ENCODE measurements at regions not wholly inside any gene's neighbourhood (a gene's known extent, or its start where the extent isn't known, plus 50 kb on each side); places are given as distances from the start of the nearest gene placed in this dataset.

DNA sequence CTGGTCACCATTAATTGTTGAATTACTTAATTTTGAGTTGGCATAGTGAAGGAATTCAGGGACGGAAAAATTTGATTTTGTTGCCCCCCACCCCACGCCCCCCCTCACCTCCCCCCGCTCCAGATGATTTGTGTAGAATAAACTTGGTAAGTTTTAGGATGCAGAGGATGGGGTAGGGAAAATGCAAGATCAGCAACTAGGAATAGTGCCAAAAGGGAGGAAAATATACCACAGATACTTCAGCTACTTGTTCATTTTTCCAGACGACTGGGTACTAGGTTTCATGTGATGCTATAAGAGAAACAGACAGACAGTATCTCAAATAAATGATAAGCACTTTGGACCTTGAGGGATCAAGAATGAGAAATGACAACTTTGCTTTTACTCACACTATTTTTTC lies 862.2 kb upstream of the SEMA6A start:
- intact Hi-C loops (cut with DNase I; ENCODE audit: low total_unique reads): no loop called here
- Histone ChIP-seq H3K36me3 (no peaks in the 10 kb centered on the region), H3K27ac (no peak overlapping the region), H3K4me3 (no peak overlapping the region), H3K9me3 (no peaks in the 10 kb centered on the region), H3K27me3 (no peaks in the 10 kb centered on the region), H3K4me1 (no peaks in the 10 kb centered on the region)
- 68 to 83% (median 76%) methylated on average over 4 of the region's 4 CpGs for WGBS, 5 donors
- no peak for DNase-seq
- TF ChIP-seq EP300 (IDR thresholded peaks at IDR 0.05) (no peak), POLR2AphosphoS5 (IDR thresholded peaks at IDR 0.05) (no peak), POLR2A (IDR thresholded peaks at IDR 0.05) (no peak)
- TF ChIP-seq, protein P1, sequence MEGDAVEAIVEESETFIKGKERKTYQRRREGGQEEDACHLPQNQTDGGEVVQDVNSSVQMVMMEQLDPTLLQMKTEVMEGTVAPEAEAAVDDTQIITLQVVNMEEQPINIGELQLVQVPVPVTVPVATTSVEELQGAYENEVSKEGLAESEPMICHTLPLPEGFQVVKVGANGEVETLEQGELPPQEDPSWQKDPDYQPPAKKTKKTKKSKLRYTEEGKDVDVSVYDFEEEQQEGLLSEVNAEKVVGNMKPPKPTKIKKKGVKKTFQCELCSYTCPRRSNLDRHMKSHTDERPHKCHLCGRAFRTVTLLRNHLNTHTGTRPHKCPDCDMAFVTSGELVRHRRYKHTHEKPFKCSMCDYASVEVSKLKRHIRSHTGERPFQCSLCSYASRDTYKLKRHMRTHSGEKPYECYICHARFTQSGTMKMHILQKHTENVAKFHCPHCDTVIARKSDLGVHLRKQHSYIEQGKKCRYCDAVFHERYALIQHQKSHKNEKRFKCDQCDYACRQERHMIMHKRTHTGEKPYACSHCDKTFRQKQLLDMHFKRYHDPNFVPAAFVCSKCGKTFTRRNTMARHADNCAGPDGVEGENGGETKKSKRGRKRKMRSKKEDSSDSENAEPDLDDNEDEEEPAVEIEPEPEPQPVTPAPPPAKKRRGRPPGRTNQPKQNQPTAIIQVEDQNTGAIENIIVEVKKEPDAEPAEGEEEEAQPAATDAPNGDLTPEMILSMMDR (IDR thresholded peaks at IDR 0.05): no peak

DNA sequence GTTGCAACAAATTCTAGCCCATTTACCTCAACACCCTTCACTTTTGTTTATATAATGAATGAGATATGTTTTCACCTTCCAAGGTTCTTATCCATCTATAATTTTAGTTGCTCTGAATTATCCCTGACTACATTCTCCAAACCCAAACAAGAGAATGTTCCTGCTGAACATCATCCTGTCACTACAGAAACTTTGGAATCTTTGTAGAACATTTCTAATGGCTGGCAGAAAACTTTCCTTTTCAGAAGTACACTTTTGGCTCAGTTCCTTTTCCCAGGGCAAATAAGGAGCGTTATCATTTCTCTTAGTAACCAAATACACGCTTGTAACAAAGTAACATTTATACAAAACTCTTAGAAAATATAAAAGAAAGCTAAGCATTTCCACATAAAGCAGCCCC lies 860.6 kb upstream of the SEMA6A start:
- Histone ChIP-seq H3K36me3 (no peaks in the 10 kb centered on the region), H3K27me3 (no peaks in the 10 kb centered on the region), H3K4me1 (no peaks in the 10 kb centered on the region), H3K4me3 (no peak overlapping the region), H3K9me3 (no peaks in the 10 kb centered on the region), H3K27ac (no peak overlapping the region)
- intact Hi-C loops (cut with DNase I; ENCODE audit: low total_unique reads): no loop called here
- TF ChIP-seq, protein P1 (IDR thresholded peaks at IDR 0.05): no peak
- no peak for TF ChIP-seq POLR2AphosphoS5 (IDR thresholded peaks at IDR 0.05)
- no peak for TF ChIP-seq EP300 (IDR thresholded peaks at IDR 0.05)
- TF ChIP-seq POLR2A (IDR thresholded peaks at IDR 0.05): no peak
- peak in 1 of 2 donors; percentile 41 for DNase-seq
- WGBS, 5 donors: 28 to 52% (median 41%) methylated on average over 2 of the region's 2 CpGs

DNA sequence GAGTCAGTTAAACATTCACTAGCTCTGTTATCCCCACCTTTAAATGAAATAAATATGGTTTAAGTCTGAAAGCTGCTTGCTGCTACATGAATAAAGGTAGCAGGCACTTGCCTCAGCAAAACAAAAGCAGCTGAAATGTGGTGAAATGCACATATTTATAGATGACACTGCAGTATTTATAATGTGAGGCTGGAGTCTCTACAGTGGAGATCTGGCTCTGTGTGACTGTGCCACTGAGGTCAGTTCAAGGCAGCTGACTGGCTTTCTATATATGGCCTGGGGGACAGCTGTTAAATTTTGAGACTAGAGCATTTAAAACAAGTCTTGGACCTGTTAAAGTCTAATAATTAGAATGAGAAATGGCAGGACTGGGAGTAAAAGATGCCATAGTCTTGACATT lies 859.6 kb upstream of the SEMA6A start:
- intact Hi-C loops (cut with DNase I; ENCODE audit: low total_unique reads): no loop called here
- DNase-seq: peak in 1 of 2 donors; percentile 15
- no peak overlapping the region for H3K27ac ChIP-seq
- no peaks in the 10 kb centered on the region for H3K4me1 ChIP-seq
- no peaks in the 10 kb centered on the region for H3K27me3 ChIP-seq
- no peaks in the 10 kb centered on the region for H3K36me3 ChIP-seq
- H3K4me3 ChIP-seq: no peak overlapping the region
- TF ChIP-seq EP300 (IDR thresholded peaks at IDR 0.05) (no peak), POLR2AphosphoS5 (IDR thresholded peaks at IDR 0.05) (no peak), POLR2A (IDR thresholded peaks at IDR 0.05) (no peak)
- H3K9me3 ChIP-seq: no peaks in the 10 kb centered on the region

DNA sequence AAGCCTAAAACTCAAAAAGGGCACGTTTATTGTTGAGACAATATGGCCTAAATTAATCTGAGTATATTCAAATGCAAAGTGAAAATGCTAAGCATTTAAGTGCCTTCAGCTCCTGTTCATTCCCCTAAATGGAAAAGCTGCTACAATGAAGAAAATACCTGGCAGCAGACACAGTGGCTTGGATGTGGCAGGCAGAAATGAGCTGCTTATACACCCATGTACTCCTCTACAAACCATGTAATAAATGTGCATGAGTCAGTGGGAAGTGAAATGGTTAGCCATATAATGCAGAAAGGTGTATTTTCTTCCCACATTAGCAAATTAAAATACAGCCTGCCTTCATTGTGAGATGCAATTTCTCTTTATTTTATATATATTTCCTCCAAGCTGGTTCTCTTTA lies 859.2 kb upstream of the SEMA6A start:
- intact Hi-C loops (cut with DNase I; ENCODE audit: low total_unique reads): no loop called here
- no peaks in the 10 kb centered on the region for H3K36me3 ChIP-seq
- H3K9me3 ChIP-seq: no peaks in the 10 kb centered on the region
- H3K4me3 ChIP-seq: no peak overlapping the region
- no peak for TF ChIP-seq EP300 (IDR thresholded peaks at IDR 0.05)
- no peak for TF ChIP-seq POLR2AphosphoS5 (IDR thresholded peaks at IDR 0.05)
- TF ChIP-seq, protein P1 (IDR thresholded peaks at IDR 0.05): no peak
- no peak for TF ChIP-seq POLR2A (IDR thresholded peaks at IDR 0.05)
- no peaks in the 10 kb centered on the region for H3K27me3 ChIP-seq
- peak in 1 of 2 donors; percentile 20 for DNase-seq
- 39 to 61% (median 47%) methylated on average over 1 of the region's 1 CpG for WGBS, 5 donors
- H3K4me1 ChIP-seq: no peaks in the 10 kb centered on the region
- no peak overlapping the region for H3K27ac ChIP-seq

DNA sequence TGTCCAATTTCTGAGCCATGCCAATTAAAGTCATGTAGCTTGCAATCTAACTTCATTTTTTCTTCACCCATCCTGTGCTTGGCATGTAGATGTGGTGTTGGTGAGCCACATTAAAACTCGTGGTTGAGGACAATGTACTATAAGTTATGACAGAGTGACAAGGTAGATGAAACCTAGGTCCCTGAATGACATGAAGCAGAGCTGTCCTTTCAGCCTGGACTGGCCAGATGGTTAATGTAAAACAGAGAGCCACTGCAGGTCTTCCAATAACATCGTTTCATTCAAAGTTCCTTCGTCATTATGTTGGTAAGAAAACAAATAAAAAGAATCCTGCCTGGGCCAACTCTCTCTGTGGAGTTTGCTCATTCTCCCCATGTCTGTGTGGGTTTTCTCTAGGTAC lies 856.5 kb upstream of the SEMA6A start:
- no peaks in the 10 kb centered on the region for H3K27me3 ChIP-seq
- H3K4me3 ChIP-seq: no peak overlapping the region
- TF ChIP-seq POLR2A (IDR thresholded peaks at IDR 0.05) (no peak), EP300 (IDR thresholded peaks at IDR 0.05) (no peak), POLR2AphosphoS5 (IDR thresholded peaks at IDR 0.05) (no peak)
- TF ChIP-seq, protein P1 (IDR thresholded peaks at IDR 0.05): no peak
- H3K36me3 ChIP-seq: no peaks in the 10 kb centered on the region
- no peaks in the 10 kb centered on the region for H3K4me1 ChIP-seq
- intact Hi-C loops (cut with DNase I; ENCODE audit: low total_unique reads): no loop called here
- no peak for DNase-seq
- no peaks in the 10 kb centered on the region for H3K9me3 ChIP-seq
- 52 to 75% (median 68%) methylated on average over 3 of the region's 3 CpGs for WGBS, 5 donors
- H3K27ac ChIP-seq: no peak overlapping the region
